IPS-20b (cell line): ENCODE measurements at regions not wholly inside any gene's neighbourhood (a gene's known extent, or its start where the extent isn't known, plus 50 kb on each side); places are given as distances from the start of the nearest gene placed in this dataset.

Experiments used
- H3K27ac ChIP-seq: one replicate; pipeline ENCODE4 v1.5.1; 2013; ENCODE audit warnings: low read length
- H3K27me3 ChIP-seq: 2 replicates; pipeline ENCODE4 v1.6.1; 2013; ENCODE audit warnings: mild to moderate bottlenecking, low read length, inconsistent platforms; ENCODE audit not compliant: insufficient read depth
- H3K36me3 ChIP-seq: 2 replicates; pipeline ENCODE4 v1.6.1; 2013; ENCODE audit warnings: low read depth, mild to moderate bottlenecking, inconsistent platforms, low read length, moderate library complexity; ENCODE audit not compliant: insufficient read depth
- H3K4me1 ChIP-seq: 2 replicates; pipeline ENCODE4 v1.6.1; 2013; ENCODE audit warnings: mild to moderate bottlenecking, control low read depth, inconsistent platforms, low read length, moderate library complexity; ENCODE audit not compliant: insufficient read depth
- H3K4me3 ChIP-seq: 2 replicates; pipeline ENCODE4 v1.5.1; 2013; ENCODE audit warnings: mild to moderate bottlenecking, low read length, inconsistent platforms
- H3K9ac ChIP-seq: 2 replicates; pipeline ENCODE4 v1.6.1; 2013; ENCODE audit warnings: low read depth, mild to moderate bottlenecking, inconsistent platforms, low read length, moderate library complexity
- H3K9me3 ChIP-seq: 2 replicates; pipeline ENCODE4 v1.6.1; 2013; ENCODE audit warnings: mild to moderate bottlenecking, low read depth, low read length, inconsistent platforms; ENCODE audit not compliant: insufficient read depth

GRCh38 chr5:31036411-31036810 lies 157.1 kb upstream of the CDH6 start:
- Histone ChIP-seq H3K4me3 (no peak overlapping the region), H3K9me3 (no peaks in the 10 kb centered on the region; the same call in 1 of the 2 replicates), H3K27ac (no peak overlapping the region), H3K36me3 (no peaks in the 10 kb centered on the region), H3K9ac (no peak overlapping the region), H3K27me3 (no peaks in the 10 kb centered on the region), H3K4me1 (no peaks in the 10 kb centered on the region)

- Histone ChIP-seq H3K9ac (no peak overlapping the region), H3K4me3 (no peak overlapping the region), H3K27ac (no peak overlapping the region), H3K36me3 (no peaks in the 10 kb centered on the region), H3K9me3 (no peaks in the 10 kb centered on the region), H3K4me1 (no peaks in the 10 kb centered on the region), H3K27me3 (no peaks in the 10 kb centered on the region)
These were observed 160.2 kb upstream of the CDH6 start for GRCh38 chr5:31033295-31033694.

DNA sequence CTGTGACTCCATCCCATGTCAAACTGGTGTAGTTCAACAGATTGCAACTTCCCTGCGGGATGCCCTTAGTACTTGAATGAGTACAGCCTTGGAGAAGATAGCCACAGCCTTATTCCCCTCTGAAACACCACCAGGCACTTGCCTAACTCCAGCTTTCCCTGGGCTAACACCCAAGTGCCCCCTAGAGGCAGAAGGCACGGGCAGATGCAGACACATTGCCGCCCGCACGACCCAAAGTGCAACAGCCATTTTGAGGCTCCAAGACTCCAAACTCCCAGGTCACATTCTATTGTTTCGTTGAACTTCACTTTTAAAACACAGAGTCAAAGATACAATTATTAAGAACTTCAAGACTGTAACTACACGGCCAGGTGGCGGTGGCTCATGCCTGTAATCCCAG lies 163.6 kb upstream of the CDH6 start:
- Histone ChIP-seq H3K27ac (no peak overlapping the region), H3K9ac (no peak overlapping the region), H3K4me3 (no peak overlapping the region), H3K27me3 (no peaks in the 10 kb centered on the region), H3K4me1 (no peaks in the 10 kb centered on the region), H3K36me3 (no peaks in the 10 kb centered on the region), H3K9me3 (no peaks in the 10 kb centered on the region)

DNA sequence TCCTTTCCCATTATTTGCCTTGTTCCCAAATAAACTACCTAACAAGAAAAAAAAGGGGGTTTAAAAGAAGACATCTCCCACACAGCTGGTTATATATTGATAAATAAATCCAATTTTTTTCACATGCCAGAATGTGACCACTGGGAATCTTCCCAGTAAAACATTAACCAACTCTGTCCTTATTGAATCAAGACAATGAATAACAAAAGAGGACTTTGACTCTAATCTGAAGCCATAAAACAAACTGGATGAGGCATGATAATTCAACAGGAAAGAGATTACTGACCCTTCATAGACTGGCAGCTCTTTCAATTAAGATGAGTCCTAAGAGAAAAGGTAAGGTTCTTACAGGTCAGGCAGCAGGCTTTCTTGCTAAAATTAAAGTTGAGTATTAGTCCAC lies 165.8 kb upstream of the CDH6 start:
- no peaks in the 10 kb centered on the region for H3K9me3 ChIP-seq
- no peaks in the 10 kb centered on the region for H3K4me1 ChIP-seq
- H3K4me3 ChIP-seq, result no peak overlapping the region
- H3K36me3 ChIP-seq, result no peaks in the 10 kb centered on the region
- no peak overlapping the region for H3K27ac ChIP-seq
- no peaks in the 10 kb centered on the region for H3K27me3 ChIP-seq
- H3K9ac ChIP-seq, result no peak overlapping the region

- H3K36me3 ChIP-seq, result no peaks in the 10 kb centered on the region
- H3K27me3 ChIP-seq, result no peaks in the 10 kb centered on the region
- no peaks in the 10 kb centered on the region for H3K4me1 ChIP-seq
- H3K4me3 ChIP-seq, result no peak overlapping the region
- no peaks in the 10 kb centered on the region; the same call in 1 of the 2 replicates for H3K9me3 ChIP-seq
- no peak overlapping the region for H3K27ac ChIP-seq
- no peak overlapping the region for H3K9ac ChIP-seq
These were observed 170.4 kb upstream of the CDH6 start for GRCh38 chr5:31023105-31023504.

- Histone ChIP-seq H3K27me3 (no peaks in the 10 kb centered on the region), H3K27ac (no peak overlapping the region), H3K4me3 (no peak overlapping the region), H3K9me3 (no peaks in the 10 kb centered on the region; the same call in 1 of the 2 replicates), H3K9ac (no peak overlapping the region), H3K36me3 (no peaks in the 10 kb centered on the region), H3K4me1 (no peaks in the 10 kb centered on the region)
These were observed 172.3 kb upstream of the CDH6 start for GRCh38 chr5:31021181-31021624.

DNA sequence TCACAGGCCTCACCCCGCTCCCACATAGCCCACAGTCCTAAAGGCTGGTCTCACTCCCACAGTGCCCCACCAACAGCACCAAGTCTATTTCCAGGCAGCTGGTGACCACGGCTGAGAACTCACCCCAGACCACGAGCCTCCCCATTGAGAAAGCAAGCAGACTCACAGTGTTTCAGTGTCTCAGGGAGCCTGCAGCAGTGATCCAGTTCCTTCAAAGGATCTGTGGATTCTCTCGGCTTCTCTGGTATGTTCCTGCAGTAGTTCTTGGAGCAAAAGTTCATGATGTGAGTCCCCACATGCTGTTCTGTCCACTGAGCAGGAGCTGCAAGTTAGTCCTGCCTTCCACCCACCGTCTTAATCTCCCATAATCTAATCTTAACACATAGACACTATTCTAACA lies 185.3 kb upstream of the CDH6 start:
- H3K9me3 ChIP-seq, result no peaks in the 10 kb centered on the region
- H3K27ac ChIP-seq, result no peak overlapping the region
- H3K9ac ChIP-seq, result no peak overlapping the region
- H3K27me3 ChIP-seq, result no peaks in the 10 kb centered on the region
- no peaks in the 10 kb centered on the region for H3K4me1 ChIP-seq
- H3K36me3 ChIP-seq, result no peaks in the 10 kb centered on the region
- H3K4me3 ChIP-seq, result no peak overlapping the region

GRCh38 chr5:31007672-31008071 lies 185.8 kb upstream of the CDH6 start:
- Histone ChIP-seq H3K4me3 (no peak overlapping the region), H3K27me3 (no peaks in the 10 kb centered on the region), H3K27ac (no peak overlapping the region), H3K4me1 (no peaks in the 10 kb centered on the region), H3K9me3 (no peaks in the 10 kb centered on the region), H3K9ac (no peak overlapping the region), H3K36me3 (no peaks in the 10 kb centered on the region)

DNA sequence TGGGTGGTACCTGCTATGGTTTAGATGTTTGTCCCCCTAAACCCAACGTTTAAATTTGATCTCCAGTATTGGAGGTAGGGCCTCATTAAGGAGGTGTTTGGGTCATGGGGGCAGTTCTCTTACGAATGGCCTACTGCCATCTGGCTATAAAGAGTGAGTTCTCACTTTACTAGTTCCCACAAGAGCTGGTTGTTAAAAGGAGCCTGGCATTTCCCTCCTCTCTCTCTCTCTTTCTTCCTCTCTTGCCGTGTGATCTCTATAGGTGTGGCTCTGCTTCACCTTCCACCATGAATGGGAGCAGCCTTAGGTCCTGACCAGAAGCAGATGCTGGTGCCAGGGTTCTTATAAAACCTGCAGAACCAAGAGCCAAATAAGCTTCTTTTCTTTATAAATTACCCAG lies 193.2 kb upstream of the CDH6 start:
- Histone ChIP-seq H3K9me3 (no peaks in the 10 kb centered on the region; the same call in 1 of the 2 replicates), H3K27me3 (no peaks in the 10 kb centered on the region), H3K36me3 (no peaks in the 10 kb centered on the region), H3K4me3 (no peak overlapping the region), H3K27ac (no peak overlapping the region), H3K4me1 (no peaks in the 10 kb centered on the region), H3K9ac (no peak overlapping the region)

- Histone ChIP-seq H3K36me3 (no peaks in the 10 kb centered on the region), H3K9me3 (no peaks in the 10 kb centered on the region; the same call in 1 of the 2 replicates), H3K27me3 (no peaks in the 10 kb centered on the region), H3K4me3 (no peak overlapping the region), H3K27ac (no peak overlapping the region), H3K4me1 (peaks cover 14% of the 10 kb centered on the region), H3K9ac (no peak overlapping the region)
These were observed 195.8 kb upstream of the CDH6 start for GRCh38 chr5:30997681-30998080.

DNA sequence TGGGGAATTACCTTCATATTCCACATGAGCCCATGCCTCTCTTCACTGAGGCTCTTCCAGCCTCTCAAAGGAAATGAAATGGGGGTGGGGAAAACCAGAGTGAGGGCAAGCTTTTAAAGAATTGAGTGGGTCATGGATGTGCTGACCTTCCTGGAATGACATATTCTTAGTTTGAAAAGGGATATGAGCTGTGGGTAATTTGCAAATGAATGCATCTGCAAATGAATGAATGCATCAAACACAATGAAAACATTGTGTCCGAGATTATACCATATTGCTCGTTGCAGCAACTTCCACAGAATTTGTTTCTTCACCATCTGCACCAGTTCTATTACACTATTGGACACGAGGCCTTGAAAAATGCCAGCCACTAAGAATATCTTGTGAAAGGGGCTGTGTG lies 198.6 kb upstream of the CDH6 start:
- Histone ChIP-seq H3K9ac (no peak overlapping the region), H3K4me3 (no peak overlapping the region), H3K27me3 (no peaks in the 10 kb centered on the region), H3K27ac (no peak overlapping the region), H3K36me3 (no peaks in the 10 kb centered on the region), H3K4me1 (peaks cover 14% of the 10 kb centered on the region), H3K9me3 (no peaks in the 10 kb centered on the region; the same call in 1 of the 2 replicates)

- Histone ChIP-seq H3K9me3 (no peaks in the 10 kb centered on the region; the same call in 1 of the 2 replicates), H3K27me3 (no peaks in the 10 kb centered on the region), H3K9ac (no peak overlapping the region), H3K4me3 (no peak overlapping the region), H3K27ac (no peak overlapping the region), H3K36me3 (no peaks in the 10 kb centered on the region), H3K4me1 (peaks cover 14% of the 10 kb centered on the region)
These were observed 199.3 kb upstream of the CDH6 start for GRCh38 chr5:30994176-30994575.

DNA sequence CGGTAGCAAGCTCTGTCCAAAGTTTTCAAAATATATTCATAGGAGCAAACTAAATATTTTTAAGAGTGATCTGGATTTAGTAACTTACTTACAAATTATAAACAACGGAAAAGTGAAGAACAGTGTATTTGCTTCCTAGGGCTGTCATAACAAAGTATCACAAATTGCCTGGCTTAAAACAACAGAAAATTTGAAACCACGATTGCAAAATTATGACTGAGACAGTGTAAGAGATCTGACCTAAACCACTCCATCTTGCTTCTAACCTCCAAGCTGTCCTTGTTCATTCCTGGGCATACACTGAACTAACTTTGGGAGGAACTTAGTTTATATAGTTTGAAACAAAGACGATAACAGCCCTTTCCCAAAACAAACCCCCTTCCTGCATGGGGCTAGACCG lies 202.0 kb upstream of the CDH6 start:
- Histone ChIP-seq H3K27ac (no peak overlapping the region), H3K36me3 (no peaks in the 10 kb centered on the region), H3K27me3 (no peaks in the 10 kb centered on the region), H3K4me3 (no peak overlapping the region), H3K4me1 (peaks cover 14% of the 10 kb centered on the region), H3K9ac (no peak overlapping the region), H3K9me3 (no peaks in the 10 kb centered on the region)
